GM19099 (cell line): ENCODE measurements at regions not wholly inside any gene's neighbourhood (a gene's known extent, or its start where the extent isn't known, plus 50 kb on each side); places are given as distances from the start of the nearest gene placed in this dataset.

ENCODE experiments used
- POLR2A ChIP-seq: IDR thresholded peaks from 3 replicates; pipeline ENCODE4 v1.6.1; 2011; ENCODE audit warnings: low read depth; ENCODE audit not compliant: insufficient read length; ENCODE audit errors: extremely low read depth

DNA sequence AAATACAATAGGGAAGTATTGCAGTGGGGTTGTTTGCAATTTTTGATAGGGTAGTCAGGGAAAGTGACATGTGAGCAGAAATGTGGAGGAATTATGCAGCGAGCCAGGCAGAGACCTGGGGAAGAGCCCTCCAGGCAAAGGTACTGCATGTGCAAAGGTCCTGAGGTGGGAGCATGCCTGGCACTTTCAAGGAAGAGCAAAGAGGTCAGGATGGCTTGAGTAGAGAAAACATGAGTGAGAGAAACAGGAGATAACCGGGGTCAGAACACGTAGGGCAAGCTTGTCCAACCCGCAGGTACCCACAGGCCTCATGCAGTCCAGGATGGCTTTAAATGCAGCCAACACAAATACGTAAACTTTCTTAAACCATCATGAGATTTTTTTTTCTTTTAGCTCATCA, 71.0 kb downstream of the COQ2 start:
- TF ChIP-seq POLR2A = no peak

DNA sequence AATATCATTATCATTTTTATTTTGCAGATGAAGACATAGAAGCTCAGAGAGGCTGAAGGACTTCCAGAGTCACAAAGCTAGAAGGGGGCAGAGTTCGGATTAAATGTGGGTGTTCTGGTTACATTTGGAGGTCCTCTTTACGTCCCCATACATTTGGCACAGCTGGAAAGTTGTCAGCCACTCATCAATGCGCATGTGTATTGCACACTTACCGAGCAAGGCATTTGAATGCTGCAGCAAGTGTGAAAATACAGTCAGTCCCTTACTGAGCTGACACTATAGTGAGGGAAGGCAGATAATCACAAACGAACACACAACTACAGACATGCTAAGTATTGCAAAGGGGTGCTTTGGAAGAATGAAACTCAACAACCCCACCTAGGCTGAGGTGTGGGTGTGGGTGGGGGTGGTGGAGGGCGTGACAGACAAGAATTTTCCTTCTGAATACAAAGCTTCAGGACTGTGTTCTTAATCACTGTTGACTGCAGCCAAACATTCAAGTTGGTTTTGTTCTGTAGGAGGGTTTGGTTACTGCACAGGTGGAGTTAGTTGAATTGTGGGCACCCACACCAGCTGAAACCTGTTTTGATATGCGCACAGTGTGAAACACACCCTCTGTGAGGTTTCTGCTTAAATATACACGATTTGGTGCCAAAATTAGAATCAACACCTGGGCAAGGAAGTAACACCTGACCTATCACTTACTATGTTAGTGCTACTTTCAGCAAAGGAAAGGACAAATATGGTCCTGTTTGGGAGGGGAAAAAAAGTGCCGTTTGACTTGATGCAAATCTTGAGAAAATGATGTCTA, 72.4 kb downstream of the COQ2 start:
- peak; percentile 34 for TF ChIP-seq POLR2A

DNA sequence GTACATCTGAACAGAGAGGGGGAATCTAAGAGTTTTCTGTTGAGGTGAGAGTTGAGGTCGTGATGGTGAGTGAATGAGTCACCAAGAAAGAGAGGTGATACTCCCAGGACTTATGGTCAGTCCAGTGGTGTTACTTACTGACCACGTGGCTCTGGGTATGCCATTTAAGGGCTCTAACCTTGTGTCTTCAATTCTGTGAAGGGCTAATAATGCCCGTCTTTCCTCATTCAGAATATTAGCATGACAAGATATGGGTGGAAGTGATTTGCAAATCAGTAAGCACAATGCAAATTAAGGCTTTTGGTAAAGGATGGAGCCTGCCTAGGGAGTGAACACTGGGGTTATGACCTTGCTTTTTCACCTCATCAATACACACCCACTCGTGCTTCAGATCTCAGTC, 75.2 kb downstream of the COQ2 start:
- no peak for TF ChIP-seq POLR2A

DNA sequence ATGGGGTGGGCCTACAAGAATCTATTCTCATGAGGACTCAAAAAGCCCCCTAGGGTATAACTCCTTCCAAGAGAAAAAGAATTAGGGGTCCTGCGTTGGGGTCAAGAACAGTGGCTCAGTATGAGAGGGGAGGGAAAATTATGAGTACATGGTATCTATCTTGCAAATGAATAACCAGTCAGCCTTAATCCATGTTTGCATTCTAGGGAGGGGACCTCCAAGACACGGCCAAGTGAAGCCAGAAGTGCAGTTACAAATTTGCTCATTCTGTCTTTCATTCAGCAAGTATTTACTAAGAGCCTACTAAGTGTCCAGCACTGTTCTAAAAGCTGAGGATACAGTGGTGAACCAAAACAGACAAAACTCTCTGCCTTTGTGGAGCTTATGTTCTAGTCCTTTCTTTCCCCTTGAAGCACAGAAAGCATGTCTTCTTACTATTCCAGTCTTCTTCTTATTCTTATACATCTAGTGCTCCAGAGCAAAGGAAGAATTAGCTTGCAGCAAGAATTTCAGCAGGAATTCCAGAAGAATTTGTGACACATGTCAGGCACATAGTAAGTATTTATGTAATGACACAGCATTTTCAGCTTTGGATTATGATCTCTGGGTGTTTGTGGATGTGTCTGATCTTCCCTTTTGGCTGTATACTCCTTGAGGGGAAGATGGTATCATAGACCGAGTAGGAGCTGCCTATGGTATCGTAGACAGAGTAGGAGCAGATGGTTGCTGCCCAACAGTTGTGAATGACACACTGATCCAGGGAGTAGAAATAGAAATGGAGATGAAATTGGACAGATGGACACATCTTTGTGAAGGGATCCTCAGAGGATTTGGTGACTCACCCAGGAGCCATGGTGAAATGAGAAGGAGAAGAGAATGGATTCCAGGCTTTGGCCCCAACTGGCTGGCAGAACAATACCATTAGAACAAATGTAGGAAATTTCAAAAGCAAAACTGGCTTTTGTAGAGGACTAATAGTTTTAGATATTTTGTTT, 75.9 kb downstream of the COQ2 start:
- no peak for TF ChIP-seq POLR2A

DNA sequence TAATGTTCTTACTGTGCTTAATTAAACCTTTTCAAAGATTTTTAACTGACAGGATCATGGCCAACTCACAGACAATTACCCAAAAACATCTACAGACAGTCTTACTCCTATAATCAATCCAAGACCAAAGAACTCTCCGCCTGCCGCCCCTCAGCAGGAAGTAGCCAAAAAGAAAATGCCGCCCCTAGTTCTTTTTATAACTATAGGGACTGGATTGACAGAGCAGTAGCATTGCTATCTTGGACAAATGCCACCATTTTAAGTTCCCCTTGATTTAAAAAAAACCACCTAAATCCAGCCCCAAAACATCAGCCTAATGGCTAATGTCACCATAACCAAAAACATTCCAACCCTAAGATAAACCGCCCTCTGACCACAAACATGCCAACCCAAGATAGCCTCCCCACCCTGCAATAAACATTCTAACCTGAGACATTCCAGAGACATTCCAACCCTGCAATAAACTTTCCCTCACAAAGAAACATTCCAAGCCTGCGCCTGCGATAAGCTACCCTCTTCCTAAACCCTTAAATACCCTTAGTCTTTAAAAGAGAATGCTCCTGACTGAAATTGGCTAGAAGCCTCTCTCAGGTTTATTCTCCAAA, 77.0 kb downstream of the COQ2 start:
- TF ChIP-seq POLR2A = no peak

DNA sequence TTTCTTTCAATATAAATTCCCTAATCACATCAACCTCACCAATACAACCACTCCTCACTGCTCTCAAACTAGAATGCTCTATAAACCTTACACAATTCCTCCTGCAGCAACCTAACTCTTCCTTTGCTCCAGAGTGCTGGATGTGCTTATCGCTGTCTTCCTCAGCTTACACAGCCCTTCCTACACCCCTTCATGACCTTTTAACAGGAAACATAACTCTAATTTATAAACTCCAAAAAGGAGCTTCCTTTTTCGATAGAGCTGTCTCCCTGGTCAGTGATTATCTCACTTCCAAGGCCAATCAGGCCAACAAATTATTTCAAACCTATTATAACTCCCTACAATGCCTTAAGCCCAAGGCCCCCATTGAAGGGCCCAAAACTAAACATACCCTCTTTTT, 78.8 kb downstream of the COQ2 start:
- TF ChIP-seq POLR2A = no peak

DNA sequence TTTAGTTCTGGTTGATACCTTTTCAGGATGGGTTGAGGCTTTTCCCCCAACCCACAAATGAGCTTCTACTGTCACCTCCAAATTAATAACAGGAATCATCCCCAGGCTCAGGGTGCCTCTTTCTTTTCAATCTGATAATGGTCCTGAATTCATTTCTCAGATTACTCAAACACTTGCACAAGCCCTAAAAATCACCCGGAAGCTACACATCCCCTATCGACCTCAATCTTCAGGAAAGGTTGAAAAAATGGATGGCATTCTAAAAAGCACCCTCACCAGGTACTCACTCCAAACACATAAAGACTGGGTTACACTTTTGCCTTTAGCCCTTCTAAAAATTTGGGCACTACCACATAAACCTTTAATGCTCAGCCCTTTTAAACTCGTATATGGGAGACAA, 79.9 kb downstream of the COQ2 start:
- TF ChIP-seq POLR2A = no peak

DNA sequence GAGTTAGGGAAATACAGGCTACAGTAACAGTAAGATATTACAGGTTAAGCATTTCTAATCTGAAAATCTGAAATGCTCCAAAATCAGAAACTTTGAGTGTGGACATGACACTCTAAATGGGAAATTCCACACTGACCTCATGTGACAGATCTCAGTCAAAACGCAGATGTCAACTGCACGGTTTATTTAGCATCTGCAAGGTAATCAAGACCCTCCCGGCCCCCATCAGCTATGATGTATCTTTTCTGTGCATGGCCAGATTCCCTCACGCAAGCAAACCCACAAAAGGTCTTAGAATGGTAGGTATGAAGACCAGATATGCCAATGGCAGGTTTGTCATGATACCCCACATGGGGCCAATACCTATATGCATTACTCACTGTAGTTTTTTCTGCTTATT, 82.8 kb downstream of the COQ2 start:
- no peak for TF ChIP-seq POLR2A

DNA sequence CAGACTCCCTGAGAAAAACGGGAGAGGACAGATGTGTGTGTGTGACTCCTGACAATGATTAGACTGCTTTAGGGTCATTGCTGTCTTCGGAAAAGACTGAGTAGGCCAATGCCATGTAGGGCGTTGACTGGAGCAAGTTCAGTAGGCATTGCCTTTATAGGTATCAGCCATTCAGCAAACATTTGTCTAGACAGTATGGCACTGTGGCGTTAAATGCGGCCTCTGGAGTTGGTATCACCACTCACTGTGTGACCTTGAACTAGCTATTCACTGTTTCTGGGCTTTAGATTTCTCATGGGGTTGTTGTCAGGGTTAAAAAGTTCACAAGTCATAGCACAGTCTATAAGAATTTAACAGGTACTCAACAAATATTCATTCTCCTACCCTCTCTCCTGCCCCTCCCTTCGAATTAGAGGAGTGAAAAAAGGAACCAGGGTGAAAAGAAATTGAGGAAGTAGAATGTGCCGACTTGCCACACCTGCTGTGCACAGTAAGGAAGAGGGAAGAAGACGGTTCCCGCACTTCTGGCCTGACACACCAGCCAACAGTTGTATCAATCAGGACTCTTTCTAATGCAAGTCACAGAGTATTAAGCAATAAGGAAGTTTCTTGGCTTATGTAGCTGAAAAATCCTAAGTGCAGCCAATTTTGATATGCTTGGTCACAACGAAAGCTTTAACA, 83.2 kb upstream of the PLAC8 start:
- no peak for TF ChIP-seq POLR2A

DNA sequence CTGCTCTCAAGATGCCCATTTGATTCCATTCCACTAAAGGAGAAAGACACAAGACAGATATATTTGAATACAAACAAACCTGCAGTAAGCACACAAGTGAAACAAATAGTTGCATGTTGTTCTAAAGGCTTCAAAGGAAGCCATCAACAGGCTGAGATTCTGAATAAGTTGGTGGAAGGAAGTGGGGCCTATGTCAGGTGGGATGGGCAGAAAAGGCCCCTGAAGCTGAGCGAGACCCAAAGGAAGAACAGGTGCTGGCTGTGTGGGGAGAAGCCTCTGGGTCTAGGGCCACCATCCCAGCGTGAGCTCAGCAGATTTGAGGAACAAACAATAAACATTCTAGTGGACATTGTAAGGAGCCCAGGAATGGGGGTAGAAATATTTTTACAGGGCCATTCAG, 82.4 kb upstream of the PLAC8 start:
- TF ChIP-seq POLR2A = no peak

DNA sequence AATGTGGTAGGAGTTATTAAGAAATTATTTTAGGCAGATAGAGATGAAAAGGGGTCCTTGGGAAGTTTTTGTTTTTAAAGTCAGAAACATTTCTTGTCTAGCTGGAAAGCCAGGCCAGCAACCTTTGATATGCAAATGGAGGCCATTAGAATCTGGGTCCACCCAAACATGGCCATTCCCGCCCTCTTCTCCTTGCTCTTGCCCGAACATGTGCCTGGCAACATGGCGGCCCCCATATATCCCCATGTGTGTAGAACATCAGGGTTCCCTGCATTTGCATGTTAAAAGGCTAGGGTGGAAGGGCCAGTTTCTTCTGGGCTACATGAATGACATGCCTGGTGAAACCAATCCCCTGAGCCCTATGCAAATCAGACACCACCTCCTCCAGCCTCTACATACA, 80.7 kb upstream of the PLAC8 start:
- TF ChIP-seq POLR2A = no peak

DNA sequence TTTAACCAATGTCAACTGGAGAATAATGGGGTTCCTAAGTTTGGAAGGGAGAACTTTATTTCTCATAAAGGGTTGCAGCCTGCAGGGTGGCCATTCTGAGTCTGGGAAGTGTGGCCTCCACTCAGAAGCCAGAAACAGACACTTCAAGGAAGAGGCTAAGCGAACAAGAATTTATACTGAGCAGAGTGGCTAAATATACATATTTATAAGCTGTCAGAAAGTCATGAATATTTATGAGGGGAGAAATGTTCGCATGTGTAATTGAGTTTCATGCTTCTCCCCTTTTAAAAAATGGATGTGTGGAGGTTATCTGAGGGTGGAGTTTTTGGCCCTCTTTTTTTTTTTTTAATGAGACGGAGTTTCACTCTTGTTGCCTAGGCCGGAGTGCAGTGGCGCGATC, 78.1 kb upstream of the PLAC8 start:
- TF ChIP-seq POLR2A = no peak

DNA sequence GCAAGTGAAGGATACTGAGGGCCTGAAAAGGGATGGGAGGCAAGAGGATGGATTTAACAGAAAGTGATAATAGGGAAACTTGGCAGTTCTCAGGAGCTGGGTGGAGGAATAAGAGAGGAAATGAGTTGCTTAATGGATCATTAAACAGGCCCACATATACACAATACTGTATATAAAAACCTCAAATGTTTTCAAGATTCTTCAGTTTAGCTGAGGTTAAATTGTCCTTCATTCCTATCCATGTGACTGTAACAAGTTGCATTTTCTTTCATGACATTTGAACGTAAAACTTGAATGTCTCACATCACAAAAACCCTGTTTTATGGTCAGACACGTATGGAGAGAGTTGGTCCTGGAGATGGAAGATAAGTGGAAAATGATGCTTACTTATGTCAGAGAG, 76.5 kb upstream of the PLAC8 start:
- no peak for TF ChIP-seq POLR2A

DNA sequence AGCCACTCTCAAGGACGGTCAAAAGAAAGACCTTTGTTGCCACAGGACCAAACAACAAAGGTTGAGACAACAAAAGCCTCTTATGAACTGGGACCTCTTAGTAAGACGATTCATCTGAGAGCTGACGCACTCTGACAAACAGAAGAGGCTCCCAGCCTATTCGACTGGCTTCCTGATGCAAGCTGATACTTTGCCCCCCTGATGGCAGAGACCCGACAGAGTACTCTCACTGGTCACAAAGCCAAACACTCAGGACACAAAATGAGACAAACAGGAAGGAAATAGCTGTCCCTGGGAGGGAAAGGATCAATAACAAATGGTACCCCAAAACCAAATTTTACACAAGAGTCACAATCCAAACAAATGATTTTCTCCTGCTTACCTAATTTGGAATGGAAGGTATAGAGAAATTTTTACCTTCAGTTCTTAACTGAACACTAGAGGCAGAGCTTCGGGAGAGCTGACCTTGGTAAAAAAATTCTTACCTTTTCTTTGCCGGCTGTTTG, 75.2 kb upstream of the PLAC8 start:
- TF ChIP-seq POLR2A = no peak
